ENCODE measurements at regions not wholly inside any gene's neighbourhood (a gene's known extent, or its start where the extent isn't known, plus 50 kb on each side); places are given as distances from the start of the nearest gene placed in this dataset.

DNA sequence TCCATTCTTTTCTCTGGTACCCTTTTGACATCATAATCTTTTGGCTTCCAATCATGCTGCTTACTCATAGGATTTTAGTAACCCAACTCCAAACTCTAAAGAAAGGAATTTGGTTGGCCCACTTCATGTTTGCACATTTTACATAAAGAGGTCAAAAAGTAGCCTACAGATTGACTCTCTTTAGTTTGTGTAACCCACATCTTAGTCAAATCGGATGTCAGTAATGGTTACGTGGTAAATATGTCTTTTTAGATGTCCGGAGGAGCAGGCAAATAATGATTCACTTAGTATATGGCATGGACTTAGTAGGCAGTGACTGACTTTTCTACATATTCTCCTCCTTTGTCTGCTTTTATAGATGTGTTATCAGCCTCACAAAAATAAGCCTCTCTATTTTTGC, 711.6 kb upstream of the FOXG1 start:
- no peak for TF ChIP-seq POLR2AphosphoS5 (IDR thresholded peaks at IDR 0.05)
- TF ChIP-seq, protein P1, sequence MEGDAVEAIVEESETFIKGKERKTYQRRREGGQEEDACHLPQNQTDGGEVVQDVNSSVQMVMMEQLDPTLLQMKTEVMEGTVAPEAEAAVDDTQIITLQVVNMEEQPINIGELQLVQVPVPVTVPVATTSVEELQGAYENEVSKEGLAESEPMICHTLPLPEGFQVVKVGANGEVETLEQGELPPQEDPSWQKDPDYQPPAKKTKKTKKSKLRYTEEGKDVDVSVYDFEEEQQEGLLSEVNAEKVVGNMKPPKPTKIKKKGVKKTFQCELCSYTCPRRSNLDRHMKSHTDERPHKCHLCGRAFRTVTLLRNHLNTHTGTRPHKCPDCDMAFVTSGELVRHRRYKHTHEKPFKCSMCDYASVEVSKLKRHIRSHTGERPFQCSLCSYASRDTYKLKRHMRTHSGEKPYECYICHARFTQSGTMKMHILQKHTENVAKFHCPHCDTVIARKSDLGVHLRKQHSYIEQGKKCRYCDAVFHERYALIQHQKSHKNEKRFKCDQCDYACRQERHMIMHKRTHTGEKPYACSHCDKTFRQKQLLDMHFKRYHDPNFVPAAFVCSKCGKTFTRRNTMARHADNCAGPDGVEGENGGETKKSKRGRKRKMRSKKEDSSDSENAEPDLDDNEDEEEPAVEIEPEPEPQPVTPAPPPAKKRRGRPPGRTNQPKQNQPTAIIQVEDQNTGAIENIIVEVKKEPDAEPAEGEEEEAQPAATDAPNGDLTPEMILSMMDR (IDR thresholded peaks at IDR 0.05), result no peak
- no peak for TF ChIP-seq EP300 (IDR thresholded peaks at IDR 0.05)

Data from gastroesophageal sphincter (tissue), 3 donors.